ENCODE measurements at regions not wholly inside any gene's neighbourhood (a gene's known extent, or its start where the extent isn't known, plus 50 kb on each side); places are given as distances from the start of the nearest gene placed in this dataset.

DNA sequence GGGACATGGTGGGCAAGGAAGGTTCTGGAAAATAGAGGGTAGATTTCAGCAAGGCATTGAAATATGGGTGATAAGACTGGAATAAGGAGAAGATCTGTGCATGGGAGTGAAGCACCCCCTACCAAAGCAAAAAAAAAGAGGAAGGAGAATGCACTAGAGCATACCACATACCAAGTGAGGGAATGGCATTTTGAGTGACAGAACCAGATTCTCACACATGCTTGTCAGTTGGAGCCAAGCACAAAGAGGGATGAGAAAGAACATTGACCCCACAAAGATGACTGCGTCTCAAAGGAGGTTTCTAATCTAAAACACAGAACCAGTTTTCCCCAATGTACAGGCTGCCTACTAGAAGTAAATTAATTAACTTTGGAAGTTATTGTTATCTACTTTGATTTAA is 140.3 kb upstream of the SMAD1 start:
- no peaks in the 10 kb centered on the region for H3F3A ChIP-seq (ENCODE audit: insufficient read depth, low read depth)
- H3K9me2 ChIP-seq (ENCODE audit: insufficient read depth): no peaks in the 10 kb centered on the region
- H3K4me1 ChIP-seq (replicated peaks; ENCODE audit: insufficient read depth): no peaks in the 10 kb centered on the region
- H3K27ac ChIP-seq: no peak overlapping the region
- DNase-seq: no peak
- H3K79me2 ChIP-seq (ENCODE audit: low read depth): no peaks in the 10 kb centered on the region
- intact Hi-C loops (cut with micrococcal nuclease; ENCODE audit: unreplicated experiment): no loop called here
- BruUV-seq (replicated peaks): no TSS peak
- H3K9me3 ChIP-seq (ENCODE audit: insufficient read depth, low read depth): no peaks in the 10 kb centered on the region
- H3K27me3 ChIP-seq (ENCODE audit: insufficient read depth, low read depth): no peaks in the 10 kb centered on the region
- H3K4me3 ChIP-seq: no peak overlapping the region
- no peaks in the 10 kb centered on the region for H3K36me3 ChIP-seq (ENCODE audit: low read depth)
- H3K4me2 ChIP-seq: no peak overlapping the region
- ChIA-PET CTCF (no interaction called here), POLR2A (ENCODE audit: unreplicated experiment) (no interaction called here)
- H2AFZ ChIP-seq: no peak overlapping the region
- no peaks in the 10 kb centered on the region for H4K20me1 ChIP-seq (ENCODE audit: insufficient read depth)
- no peak for TF ChIP-seq EZH2 (IDR thresholded peaks at IDR 0.05; ENCODE audit: low read depth)

DNA sequence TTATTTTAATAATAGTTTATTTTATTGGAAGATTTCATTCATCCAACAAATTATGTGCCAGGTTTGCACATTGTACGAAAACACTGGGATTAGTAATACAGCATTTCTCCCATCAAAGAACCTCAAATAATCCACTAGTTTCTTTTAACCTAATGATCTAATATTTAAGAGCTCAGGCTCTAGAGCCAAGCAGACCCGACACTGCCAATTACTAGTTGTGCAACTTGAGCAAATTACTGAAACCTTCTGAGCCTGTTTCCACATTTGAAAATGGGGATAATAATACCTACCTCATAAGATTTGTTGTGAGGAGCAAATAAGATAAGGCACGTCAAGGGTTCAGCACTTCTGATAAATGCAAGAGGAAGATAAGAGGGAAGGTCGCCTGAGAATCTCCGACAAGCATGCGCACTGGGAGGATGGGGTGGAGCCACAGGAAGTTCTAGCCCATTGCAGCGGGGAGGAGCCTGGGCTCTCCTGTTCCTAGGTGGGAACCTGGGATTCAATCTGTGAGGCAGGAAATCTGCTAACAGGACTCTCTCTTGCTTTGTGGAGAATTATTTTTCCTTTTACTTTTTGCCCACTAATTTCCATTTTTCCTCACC is 141.5 kb upstream of the SMAD1 start:
- ChIA-PET POLR2A (ENCODE audit: unreplicated experiment) (no interaction called here), CTCF (no interaction called here)
- no peaks in the 10 kb centered on the region for H3K36me3 ChIP-seq (ENCODE audit: low read depth)
- no peak overlapping the region for H2AFZ ChIP-seq
- no peaks in the 10 kb centered on the region for H3K79me2 ChIP-seq (ENCODE audit: low read depth)
- no peaks in the 10 kb centered on the region for H4K20me1 ChIP-seq (ENCODE audit: insufficient read depth)
- intact Hi-C loops (cut with micrococcal nuclease; ENCODE audit: unreplicated experiment): no loop called here
- H3K9me2 ChIP-seq (ENCODE audit: insufficient read depth): no peaks in the 10 kb centered on the region
- BruUV-seq (replicated peaks): no TSS peak
- no peak for TF ChIP-seq EZH2 (IDR thresholded peaks at IDR 0.05; ENCODE audit: low read depth)
- TF ChIP-seq, protein P1, sequence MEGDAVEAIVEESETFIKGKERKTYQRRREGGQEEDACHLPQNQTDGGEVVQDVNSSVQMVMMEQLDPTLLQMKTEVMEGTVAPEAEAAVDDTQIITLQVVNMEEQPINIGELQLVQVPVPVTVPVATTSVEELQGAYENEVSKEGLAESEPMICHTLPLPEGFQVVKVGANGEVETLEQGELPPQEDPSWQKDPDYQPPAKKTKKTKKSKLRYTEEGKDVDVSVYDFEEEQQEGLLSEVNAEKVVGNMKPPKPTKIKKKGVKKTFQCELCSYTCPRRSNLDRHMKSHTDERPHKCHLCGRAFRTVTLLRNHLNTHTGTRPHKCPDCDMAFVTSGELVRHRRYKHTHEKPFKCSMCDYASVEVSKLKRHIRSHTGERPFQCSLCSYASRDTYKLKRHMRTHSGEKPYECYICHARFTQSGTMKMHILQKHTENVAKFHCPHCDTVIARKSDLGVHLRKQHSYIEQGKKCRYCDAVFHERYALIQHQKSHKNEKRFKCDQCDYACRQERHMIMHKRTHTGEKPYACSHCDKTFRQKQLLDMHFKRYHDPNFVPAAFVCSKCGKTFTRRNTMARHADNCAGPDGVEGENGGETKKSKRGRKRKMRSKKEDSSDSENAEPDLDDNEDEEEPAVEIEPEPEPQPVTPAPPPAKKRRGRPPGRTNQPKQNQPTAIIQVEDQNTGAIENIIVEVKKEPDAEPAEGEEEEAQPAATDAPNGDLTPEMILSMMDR (conservative IDR thresholded peaks at IDR 0.05): no peak
- H3K9me3 ChIP-seq (ENCODE audit: insufficient read depth, low read depth): no peaks in the 10 kb centered on the region
- H3K4me2 ChIP-seq: no peak overlapping the region
- no peak overlapping the region for H3K27ac ChIP-seq
- no peak for DNase-seq
- H3K4me3 ChIP-seq: no peak overlapping the region
- H3K4me1 ChIP-seq (replicated peaks; ENCODE audit: insufficient read depth): no peaks in the 10 kb centered on the region
- H3F3A ChIP-seq (ENCODE audit: insufficient read depth, low read depth): no peaks in the 10 kb centered on the region
- H3K27me3 ChIP-seq (ENCODE audit: insufficient read depth, low read depth): no peaks in the 10 kb centered on the region

DNA sequence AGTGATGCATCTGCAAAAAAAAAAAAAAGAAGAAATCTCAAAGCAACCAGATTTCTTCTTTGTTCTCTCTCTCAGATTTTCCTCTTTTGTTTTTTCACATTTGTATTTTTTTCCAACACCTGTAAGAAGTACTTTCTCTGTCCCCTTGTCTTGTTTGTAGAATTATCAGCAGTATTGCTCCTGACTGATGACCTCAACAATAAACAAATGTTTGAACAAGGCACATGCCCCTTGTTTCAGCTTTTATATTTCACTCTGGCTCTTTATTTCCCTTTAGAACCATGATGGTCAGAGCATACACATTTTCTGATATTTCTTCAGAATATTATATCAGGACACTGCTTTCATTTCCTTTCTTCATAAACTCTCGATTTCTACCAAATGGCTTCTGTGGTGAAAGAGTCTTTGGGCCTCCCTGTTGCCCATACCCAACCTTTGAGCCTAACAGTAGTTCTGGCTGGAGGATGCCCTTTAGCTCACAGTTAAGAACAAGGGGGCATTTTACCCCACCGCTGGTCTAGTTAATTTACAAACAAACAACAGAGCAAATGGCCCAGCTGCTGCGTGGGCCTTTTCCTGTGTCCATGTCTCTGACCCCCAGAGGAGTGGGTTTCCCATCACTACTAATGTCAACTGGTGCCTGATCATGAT is 142.5 kb upstream of the SMAD1 start:
- no peak overlapping the region for H3K4me3 ChIP-seq
- H3K36me3 ChIP-seq (ENCODE audit: low read depth): no peaks in the 10 kb centered on the region
- H3K9me3 ChIP-seq (ENCODE audit: insufficient read depth, low read depth): no peaks in the 10 kb centered on the region
- no peaks in the 10 kb centered on the region for H3K4me1 ChIP-seq (replicated peaks; ENCODE audit: insufficient read depth)
- H3K27ac ChIP-seq: no peak overlapping the region
- no peaks in the 10 kb centered on the region for H3F3A ChIP-seq (ENCODE audit: insufficient read depth, low read depth)
- H4K20me1 ChIP-seq (ENCODE audit: insufficient read depth): no peaks in the 10 kb centered on the region
- ChIA-PET CTCF (no interaction called here), POLR2A (ENCODE audit: unreplicated experiment) (no interaction called here)
- no peaks in the 10 kb centered on the region for H3K9me2 ChIP-seq (ENCODE audit: insufficient read depth)
- TF ChIP-seq, protein P1 (conservative IDR thresholded peaks at IDR 0.05): no peak
- TF ChIP-seq EZH2 (IDR thresholded peaks at IDR 0.05; ENCODE audit: low read depth): no peak
- H3K79me2 ChIP-seq (ENCODE audit: low read depth): no peaks in the 10 kb centered on the region
- no peaks in the 10 kb centered on the region for H3K27me3 ChIP-seq (ENCODE audit: insufficient read depth, low read depth)
- intact Hi-C loops (cut with micrococcal nuclease; ENCODE audit: unreplicated experiment): no loop called here
- no TSS peak for BruUV-seq (replicated peaks)
- H3K4me2 ChIP-seq: no peak overlapping the region
- DNase-seq: no peak
- H2AFZ ChIP-seq: no peak overlapping the region

DNA sequence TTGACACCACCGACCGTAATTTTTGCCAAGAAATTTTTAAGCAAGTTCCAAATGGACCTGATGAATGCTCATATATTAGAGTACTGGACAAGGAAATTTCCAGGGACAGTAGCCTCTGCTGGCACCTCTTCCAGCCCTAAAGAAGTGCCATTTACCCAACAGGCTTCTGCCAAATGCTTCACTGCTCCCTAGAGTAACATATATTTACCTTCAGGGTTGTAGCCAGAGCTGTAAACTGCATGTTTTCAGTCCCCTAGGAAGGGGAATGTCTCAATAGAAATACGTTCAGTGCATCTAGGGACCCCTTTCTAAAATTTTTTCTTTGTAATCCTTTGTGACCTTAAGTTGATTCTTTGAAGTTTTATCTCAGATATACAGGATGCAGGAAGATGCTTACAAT is 143.1 kb upstream of the SMAD1 start:
- H4K20me1 ChIP-seq (ENCODE audit: insufficient read depth): no peaks in the 10 kb centered on the region
- no peak for DNase-seq
- no peaks in the 10 kb centered on the region for H3K36me3 ChIP-seq (ENCODE audit: low read depth)
- TF ChIP-seq, protein P1 (conservative IDR thresholded peaks at IDR 0.05): no peak
- no peak for TF ChIP-seq EZH2 (IDR thresholded peaks at IDR 0.05; ENCODE audit: low read depth)
- no peak overlapping the region for H3K27ac ChIP-seq
- no TSS peak for BruUV-seq (replicated peaks)
- H3K9me2 ChIP-seq (ENCODE audit: insufficient read depth): no peaks in the 10 kb centered on the region
- H3F3A ChIP-seq (ENCODE audit: insufficient read depth, low read depth): no peaks in the 10 kb centered on the region
- H3K27me3 ChIP-seq (ENCODE audit: insufficient read depth, low read depth): no peaks in the 10 kb centered on the region
- H3K4me1 ChIP-seq (replicated peaks; ENCODE audit: insufficient read depth): no peaks in the 10 kb centered on the region
- no peak overlapping the region for H2AFZ ChIP-seq
- no peak overlapping the region for H3K4me3 ChIP-seq
- no peaks in the 10 kb centered on the region for H3K9me3 ChIP-seq (ENCODE audit: insufficient read depth, low read depth)
- CTCF ChIA-PET: no interaction called here
- POLR2A ChIA-PET (ENCODE audit: unreplicated experiment): no interaction called here
- H3K79me2 ChIP-seq (ENCODE audit: low read depth): no peaks in the 10 kb centered on the region
- intact Hi-C loops (cut with micrococcal nuclease; ENCODE audit: unreplicated experiment): no loop called here
- no peak overlapping the region for H3K4me2 ChIP-seq
